EL (cell line): ENCODE measurements at regions not wholly inside any gene's neighbourhood (a gene's known extent, or its start where the extent isn't known, plus 50 kb on each side); places are given as distances from the start of the nearest gene placed in this dataset.
"Not testable (repeated sequence)": the region's sequence is repeated elsewhere in the genome, so short reads cannot be mapped to it uniquely, and the experiment has no call there.

Experiments
- DNase-seq: peaks from one replicate; pipeline ENCODE4 v3.0.0-alpha.2; 2016

- DNase-seq: peak; percentile 43
These were observed 175.6 kb upstream of the MYLIP start for GRCh38 chr6:15953152-15953880.

DNA sequence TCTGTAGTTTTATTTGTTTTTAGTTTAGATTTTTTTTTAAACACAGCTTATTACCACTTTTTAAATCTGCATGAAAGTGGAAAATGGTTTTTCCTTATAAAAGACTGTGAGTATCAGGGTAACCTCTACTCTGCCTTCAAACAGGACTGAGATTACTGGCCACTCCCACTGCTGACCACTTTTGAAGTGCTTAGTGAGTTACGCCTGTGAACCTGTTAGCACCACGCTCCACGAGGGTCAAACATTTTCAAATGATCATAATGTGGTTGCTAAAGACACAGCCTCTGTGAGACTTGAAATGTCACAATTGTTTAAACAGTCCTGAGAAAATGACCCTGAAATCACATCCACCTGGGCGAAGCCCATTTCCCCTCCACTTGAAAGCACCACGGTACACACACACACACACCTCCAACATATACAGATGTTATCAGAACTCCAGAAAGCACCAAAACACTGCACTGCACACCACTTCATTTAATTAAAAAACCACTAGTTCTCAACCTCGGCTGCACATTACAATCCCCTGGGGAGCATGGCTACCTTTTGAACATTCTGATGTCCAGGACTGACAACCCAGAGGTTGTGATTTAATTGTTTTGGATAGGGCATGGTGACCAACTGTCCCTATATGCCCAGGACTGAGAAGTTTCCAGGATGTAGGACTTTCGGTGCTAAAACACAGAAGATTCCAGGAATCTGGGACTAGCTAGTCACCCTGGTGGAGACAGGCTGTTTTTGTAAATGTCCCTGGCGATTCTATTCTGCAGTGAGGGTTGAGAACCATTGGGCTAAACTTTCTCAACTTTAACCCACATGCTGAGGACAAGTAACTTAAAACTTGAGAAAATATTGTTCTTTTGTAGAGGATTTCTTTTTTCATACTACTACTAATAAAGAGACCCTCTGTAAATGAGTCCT, 176.4 kb upstream of the MYLIP start:
- no peak for DNase-seq

GRCh38 chr6:15950962-15951569, 177.8 kb upstream of the MYLIP start:
- no peak for DNase-seq

DNA sequence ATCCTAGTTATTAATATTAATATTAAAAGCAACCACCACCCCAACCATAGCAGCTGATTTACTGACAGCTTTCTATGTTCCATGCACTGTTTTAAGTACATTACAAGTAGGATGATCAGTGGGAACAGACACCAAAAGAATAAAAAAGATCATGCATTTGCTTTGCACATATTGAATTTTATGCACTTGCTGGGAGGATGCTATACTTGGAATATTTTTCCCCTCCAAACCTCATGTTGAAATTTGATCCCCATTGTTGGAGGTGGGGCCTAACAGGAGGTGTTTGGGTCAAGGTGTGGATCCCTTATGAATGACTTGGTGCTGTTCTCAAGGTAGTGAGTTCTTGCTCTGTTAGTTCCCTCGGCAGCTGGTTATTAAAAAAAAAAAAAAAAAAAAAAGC, 178.9 kb upstream of the MYLIP start:
- DNase-seq: no peak

GRCh38 chr6:15948930-15949900, 179.7 kb upstream of the MYLIP start:
- no peak for DNase-seq

GRCh38 chr6:15947923-15948322, 181.0 kb upstream of the MYLIP start:
- no peak for DNase-seq

- DNase-seq: no peak
These were observed 181.4 kb upstream of the MYLIP start for GRCh38 chr6:15947436-15947835.

DNA sequence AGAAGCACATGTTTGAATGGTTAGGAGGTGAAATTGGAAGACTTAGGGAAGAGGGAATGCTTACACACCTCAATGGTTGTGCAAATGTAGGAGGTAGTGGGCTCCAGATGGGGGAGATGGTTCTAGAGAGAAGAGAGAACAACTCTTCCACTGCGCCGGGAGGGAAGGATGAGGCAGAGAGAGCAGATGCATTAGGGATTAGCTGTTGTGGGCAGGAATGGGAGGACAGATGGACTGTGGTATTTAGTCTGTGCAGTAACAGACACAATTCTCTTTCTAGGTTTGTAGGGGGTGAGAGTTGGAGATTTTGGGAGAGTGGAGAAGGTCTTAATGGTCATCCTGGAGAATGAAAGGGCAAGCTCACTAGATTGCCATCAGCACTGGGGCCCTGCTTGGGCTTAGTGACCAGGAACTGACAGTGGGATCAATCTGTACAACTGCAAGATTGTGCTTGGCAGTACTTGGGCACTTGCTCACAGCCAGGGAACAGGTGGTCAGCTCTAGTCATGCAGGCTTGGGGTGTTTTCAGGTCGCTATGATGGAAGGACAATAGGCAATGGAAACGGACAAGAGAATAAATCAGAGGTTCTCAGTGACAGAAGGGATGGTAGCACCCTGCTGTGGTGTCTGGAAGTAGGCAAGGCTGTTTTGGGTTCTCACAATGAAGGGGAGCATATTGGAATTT, 182.0 kb upstream of the MYLIP start:
- DNase-seq: no peak

GRCh38 chr6:15945593-15946159, 183.2 kb upstream of the MYLIP start:
- peak; percentile 77 for DNase-seq

- DNase-seq: no peak
These were observed 185.5 kb upstream of the MYLIP start for GRCh38 chr6:15943423-15943822.

- DNase-seq: no peak
These were observed 187.7 kb upstream of the MYLIP start for GRCh38 chr6:15941168-15941567.

- DNase-seq: no peak
These were observed 190.8 kb upstream of the MYLIP start for GRCh38 chr6:15938107-15938506.

DNA sequence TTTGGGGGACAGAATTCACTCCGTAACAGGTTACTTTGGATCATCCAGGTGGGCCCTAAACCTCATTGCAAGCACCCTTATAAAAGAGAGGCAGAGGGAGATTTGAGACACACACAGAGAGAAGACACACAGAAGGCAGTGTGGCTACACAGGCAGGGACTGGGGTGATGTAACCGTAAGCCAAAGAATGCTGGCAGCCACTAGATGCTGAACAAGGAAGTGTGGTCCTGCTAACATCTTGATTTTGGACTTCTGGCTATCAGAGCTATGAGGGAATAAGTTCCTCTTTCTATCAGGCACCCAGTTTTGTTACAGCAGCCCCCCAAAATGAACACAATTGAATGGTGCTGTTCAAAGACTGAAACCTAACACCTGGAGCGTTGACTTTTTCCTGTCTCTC, 191.3 kb upstream of the MYLIP start:
- DNase-seq: no peak

DNA sequence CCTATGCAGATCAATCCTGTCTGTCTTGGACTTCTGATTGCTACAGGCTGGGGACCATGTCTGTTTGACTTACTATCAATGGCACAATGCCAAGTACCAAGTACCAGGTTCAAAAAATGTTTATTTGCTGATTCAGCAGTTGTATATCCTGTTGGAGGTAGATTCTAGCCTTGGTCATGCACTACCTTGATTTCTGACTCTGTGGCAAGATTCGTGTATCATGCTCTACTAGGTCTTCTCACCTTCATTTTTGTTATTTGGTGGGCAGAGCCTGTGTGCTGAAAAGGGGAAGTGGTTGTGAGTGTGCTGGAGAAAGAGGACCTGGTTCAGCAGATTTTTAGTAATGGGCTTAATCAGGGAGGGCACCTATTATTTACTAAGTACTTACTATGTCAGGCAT, 192.4 kb upstream of the MYLIP start:
- DNase-seq: no peak

DNA sequence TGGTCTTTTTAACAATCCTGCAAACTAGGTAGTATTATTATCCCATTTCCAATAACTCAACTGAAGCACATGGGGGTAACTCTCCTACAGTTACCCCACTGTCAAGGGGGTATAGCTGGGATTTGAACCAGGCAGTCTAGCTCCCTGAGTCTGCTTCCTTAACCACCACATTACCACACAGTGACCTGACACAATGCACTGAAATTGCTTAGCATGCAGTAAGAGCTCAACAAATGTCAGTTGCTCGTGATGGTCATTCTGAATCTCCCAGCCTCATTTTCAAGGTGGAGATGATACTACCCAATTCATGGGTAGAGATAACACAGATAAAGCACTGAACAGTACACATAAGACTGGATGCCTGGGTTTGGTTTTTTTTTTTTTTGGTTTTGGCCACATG, 193.2 kb upstream of the MYLIP start:
- DNase-seq: no peak

GRCh38 chr6:15931697-15932096, 197.2 kb upstream of the MYLIP start:
- not testable (repeated sequence) for DNase-seq

DNA sequence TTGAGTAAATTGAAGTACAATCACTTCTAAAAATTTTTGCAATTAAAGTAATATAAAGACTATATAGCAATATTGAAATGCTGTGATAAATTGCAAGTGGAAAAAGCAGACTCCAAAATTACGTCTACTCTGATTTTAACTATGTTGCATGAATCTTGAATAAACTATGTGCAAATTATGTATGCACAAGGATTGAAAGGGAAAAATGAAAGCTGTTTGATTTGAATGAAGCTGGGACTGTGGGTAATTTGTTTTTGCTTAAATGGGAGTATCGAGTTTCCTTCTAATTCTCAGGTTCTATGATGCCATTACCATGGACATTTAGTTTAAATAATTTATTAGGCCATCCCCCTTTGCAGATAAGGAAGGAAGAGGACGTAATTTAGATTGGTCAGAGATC, 198.7 kb upstream of the MYLIP start:
- DNase-seq: no peak

GRCh38 chr6:15929685-15930084, 199.2 kb upstream of the MYLIP start:
- no peak for DNase-seq

DNA sequence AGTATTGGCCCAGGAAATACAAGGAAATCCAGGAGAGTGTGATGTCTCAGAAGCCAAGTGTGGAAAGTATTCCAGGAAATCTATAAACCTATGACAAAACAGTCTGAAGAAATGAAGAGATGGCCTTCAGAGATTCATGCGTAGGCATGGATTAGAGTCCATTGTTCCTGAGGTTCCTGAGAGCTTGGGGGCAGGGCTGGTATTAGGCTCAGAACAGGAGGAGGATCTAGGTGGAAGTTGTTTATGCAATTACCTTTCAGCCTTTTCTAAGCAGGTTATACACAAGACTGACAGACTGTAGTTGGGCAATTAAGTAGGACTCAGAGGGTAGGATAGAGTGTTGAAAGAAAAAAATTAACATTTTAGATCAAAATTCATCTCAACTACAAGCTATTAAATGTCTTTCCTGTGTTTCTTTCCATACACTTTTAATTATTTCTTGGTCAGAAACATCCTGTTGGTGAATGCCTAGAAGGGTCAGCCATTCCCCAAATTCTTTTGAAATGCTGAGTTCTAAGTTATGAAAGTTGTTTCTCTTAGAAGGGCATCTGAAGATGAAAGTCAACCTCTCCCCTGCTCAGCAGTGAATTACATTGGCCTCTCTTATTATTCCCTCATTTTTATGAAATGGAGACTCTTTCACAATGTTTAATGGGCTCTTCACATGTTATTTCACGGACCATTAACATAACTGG, 201.2 kb upstream of the MYLIP start:
- DNase-seq: no peak

DNA sequence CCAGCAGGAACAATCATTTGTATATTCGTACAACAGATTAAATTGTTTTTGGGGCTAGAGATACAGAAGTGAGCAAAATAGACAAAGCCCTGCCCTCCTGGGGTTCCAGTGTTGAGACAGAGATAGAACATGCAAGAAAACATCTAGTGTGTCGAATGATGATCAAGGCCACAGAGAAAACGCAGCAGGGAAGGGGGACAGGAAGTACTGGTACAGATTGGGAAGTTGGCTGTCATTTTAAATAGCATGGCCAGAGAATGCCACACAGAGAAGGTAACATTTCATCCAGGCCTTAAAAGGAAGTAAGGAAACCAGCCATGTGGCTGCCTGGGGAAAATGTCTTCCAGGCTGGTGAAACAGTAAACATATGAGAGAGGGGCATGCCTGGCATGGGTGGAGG, 202.6 kb upstream of the MYLIP start:
- DNase-seq: no peak

DNA sequence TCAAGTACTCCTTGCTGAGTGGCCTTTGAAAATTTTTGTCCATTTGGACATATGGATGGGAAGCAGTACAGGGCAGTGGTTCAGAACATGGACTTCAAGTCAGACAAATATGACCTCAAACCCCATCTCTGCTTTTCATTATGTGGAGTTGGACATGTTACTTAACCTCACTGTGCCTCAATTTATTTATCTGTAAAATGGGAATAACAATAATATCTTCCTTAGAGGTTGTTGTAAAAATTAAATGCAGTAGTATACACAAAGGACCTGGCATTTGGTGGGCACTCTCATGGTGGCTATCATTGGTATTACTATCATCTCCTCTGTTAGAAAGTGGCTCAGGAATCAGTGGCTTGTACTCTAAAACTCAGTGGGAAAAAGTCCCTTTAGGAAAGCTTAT, 204.0 kb upstream of the MYLIP start:
- no peak for DNase-seq
